Mesenchymal stem cell (in vitro differentiated cells and primary cell): ENCODE measurements at regions not wholly inside any gene's neighbourhood (a gene's known extent, or its start where the extent isn't known, plus 50 kb on each side); places are given as distances from the start of the nearest gene placed in this dataset.

Source experiments
- DNase-seq: peaks from one replicate; pipeline ENCODE4 v3.0.0-alpha.2; 2013
- H2AFZ ChIP-seq: one replicate; pipeline ENCODE4 v1.6.1; 2013; ENCODE audit warnings: low read depth, mild to moderate bottlenecking, control low read depth, inconsistent platforms, low read length, moderate library complexity
- H2AK5ac ChIP-seq: 2 replicates; pipeline ENCODE4 v1.6.1; 2013; ENCODE audit warnings: low read length, moderate library complexity, mild to moderate bottlenecking, inconsistent platforms; ENCODE audit not compliant: severe bottlenecking
- H2BK120ac ChIP-seq: one replicate; pipeline ENCODE4 v1.6.1; 2013; ENCODE audit warnings: low read depth, mild to moderate bottlenecking, inconsistent platforms, low read length, moderate library complexity
- H2BK12ac ChIP-seq, 2 experiments: one replicate each; pipeline ENCODE4 v1.6.1; 2013; ENCODE audit warnings: inconsistent platforms in 2 of 2, low read length in 2 of 2, mild to moderate bottlenecking in 2 of 2, moderate library complexity in 2 of 2, control low read depth in 1 of 2
- H2BK15ac ChIP-seq: one replicate; pipeline ENCODE4 v1.6.1; 2013; ENCODE audit warnings: mild to moderate bottlenecking, low read depth, inconsistent platforms; ENCODE audit not compliant: poor library complexity, severe bottlenecking
- H2BK5ac ChIP-seq: 2 replicates; pipeline ENCODE4 v1.6.1; 2013; ENCODE audit warnings: low read depth, mild to moderate bottlenecking, low read length, control low read depth, inconsistent platforms; ENCODE audit not compliant: poor library complexity, severe bottlenecking
- H3K14ac ChIP-seq, 2 experiments: one replicate each; pipeline ENCODE4 v1.6.1; 2013; ENCODE audit warnings: inconsistent platforms in 2 of 2, low read length in 2 of 2, control low read depth in 1 of 2, mild to moderate bottlenecking in 1 of 2, moderate library complexity in 1 of 2
- H3K18ac ChIP-seq, 2 experiments: one replicate each; pipeline ENCODE4 v1.6.1; 2013; ENCODE audit warnings: inconsistent platforms in 2 of 2, low read length in 2 of 2, control low read depth in 1 of 2, low read depth in 1 of 2, mild to moderate bottlenecking in 1 of 2
- H3K23ac ChIP-seq, 2 experiments: one replicate each; pipeline ENCODE4 v1.6.1; 2013; ENCODE audit warnings: inconsistent platforms in 2 of 2, low read length in 2 of 2, mild to moderate bottlenecking in 2 of 2, moderate library complexity in 2 of 2, control low read depth in 1 of 2
- H3K27ac ChIP-seq: 2 replicates; pipeline ENCODE4 v1.5.1; 2013; ENCODE audit warnings: mild to moderate bottlenecking, moderate library complexity, low read length, control low read depth, inconsistent platforms; ENCODE audit not compliant: poor library complexity, severe bottlenecking
- H3K27me3 ChIP-seq, 2 experiments: 2 replicates each; pipeline versions ENCODE4 v1.6.1 to v1.7.0; 2013; ENCODE audit warnings: low read length in 2 of 2, mild to moderate bottlenecking in 2 of 2, moderate library complexity in 2 of 2, control low read depth in 1 of 2, inconsistent platforms in 1 of 2; ENCODE audit not compliant: control insufficient read depth in 1 of 2, insufficient read depth in 1 of 2
- H3K36me3 ChIP-seq, 2 experiments: 2 replicates each; pipeline versions ENCODE4 v1.6.1 to v1.7.0; 2013; ENCODE audit warnings: low read length in 2 of 2, control low read depth in 1 of 2, inconsistent platforms in 1 of 2, low read depth in 1 of 2, mild to moderate bottlenecking in 1 of 2; ENCODE audit not compliant: insufficient read depth in 2 of 2, control insufficient read depth in 1 of 2
- H3K4ac ChIP-seq, 2 experiments: one replicate each; pipeline ENCODE4 v1.6.1; 2013; ENCODE audit warnings: inconsistent platforms in 2 of 2, low read length in 2 of 2, mild to moderate bottlenecking in 2 of 2, moderate library complexity in 2 of 2, control low read depth in 1 of 2, low read depth in 1 of 2
- H3K4me1 ChIP-seq: 2 replicates; pipeline ENCODE4 v1.6.1; 2013; ENCODE audit warnings: low read depth, low read length, control low read depth; ENCODE audit not compliant: control insufficient read depth, insufficient read depth
- H3K4me2 ChIP-seq: 2 replicates; pipeline ENCODE4 v1.6.1; 2013; ENCODE audit warnings: low read length, mild to moderate bottlenecking, inconsistent platforms; ENCODE audit not compliant: poor library complexity, severe bottlenecking
- H3K4me3 ChIP-seq, 2 experiments: 2 replicates each; pipeline versions ENCODE4 v1.5.1 to v1.7.0; 2013; ENCODE audit warnings: low read length in 2 of 2, mild to moderate bottlenecking in 2 of 2, control low read depth in 1 of 2, low read depth in 1 of 2; ENCODE audit not compliant: insufficient read depth in 1 of 2
- H3K79me1 ChIP-seq: replicated peaks from 2 replicates; pipeline ENCODE4 v1.6.1; 2013; ENCODE audit warnings: mild to moderate bottlenecking, control low read depth, low read length, inconsistent platforms; ENCODE audit not compliant: poor library complexity, severe bottlenecking
- H3K9ac ChIP-seq: 2 replicates; pipeline ENCODE4 v1.7.0; 2013; ENCODE audit warnings: mild to moderate bottlenecking, low read length, moderate library complexity
- H3K9me3 ChIP-seq: 2 replicates; pipeline ENCODE4 v1.7.0; 2013; ENCODE audit warnings: mild to moderate bottlenecking, low read length; ENCODE audit not compliant: control insufficient read depth
- H4K8ac ChIP-seq: one replicate; pipeline ENCODE4 v1.6.1; 2013; ENCODE audit warnings: inconsistent platforms, mild to moderate bottlenecking, low read length, moderate library complexity
- H4K91ac ChIP-seq: one replicate; pipeline ENCODE4 v1.6.1; 2013; ENCODE audit warnings: mild to moderate bottlenecking, low read length, inconsistent platforms
- WGBS: methylation state at CpG from one replicate; pipeline ENCODE4 v1.1.7; 2013; ENCODE audit warnings: mixed read lengths; 5-methylcytosine and 5-hydroxymethylcytosine counted together

GRCh38 chr9:26562338-26562737 is 330.3 kb downstream of the CAAP1 start:
- Histone ChIP-seq H2BK12ac (no peak overlapping the region), H3K4ac (no peak overlapping the region), H3K27me3 (no peaks in the 10 kb centered on the region), H3K18ac (no peak overlapping the region), H2BK15ac (no peak overlapping the region), H3K9ac (no peak overlapping the region), H2AK5ac (no peak overlapping the region), H3K23ac (no peak overlapping the region), H2AFZ (no peak overlapping the region), H3K27ac (no peak overlapping the region), H4K91ac (no peak overlapping the region), H2BK120ac (no peak overlapping the region), H3K14ac (no peak overlapping the region), H3K4me2 (no peak overlapping the region), H3K9me3 (no peaks in the 10 kb centered on the region), H3K36me3 (no peaks in the 10 kb centered on the region), H3K4me1 (no peaks in the 10 kb centered on the region), H2BK5ac (no peak overlapping the region), H3K79me1 (no peaks in the 10 kb centered on the region), H3K4me3 (no peak overlapping the region), H4K8ac (no peak overlapping the region)
- DNase-seq = no peak
- 85% methylated on average over 1 of the region's 1 CpG for WGBS

GRCh38 chr9:26561928-26562327 is 330.7 kb downstream of the CAAP1 start:
- no peak overlapping the region for H4K8ac ChIP-seq
- H3K9ac ChIP-seq = no peak overlapping the region
- no peaks in the 10 kb centered on the region for H3K36me3 ChIP-seq
- H3K27ac ChIP-seq = no peak overlapping the region
- no peak overlapping the region for H2AK5ac ChIP-seq
- no peak overlapping the region for H3K18ac ChIP-seq
- H3K79me1 ChIP-seq = no peaks in the 10 kb centered on the region
- no CpG with 5 or more reads among the region's 3 CpGs for WGBS
- H2AFZ ChIP-seq = no peak overlapping the region
- no peak for DNase-seq
- H2BK5ac ChIP-seq = no peak overlapping the region
- no peak overlapping the region for H4K91ac ChIP-seq
- H3K23ac ChIP-seq = no peak overlapping the region
- H3K4me2 ChIP-seq = no peak overlapping the region
- no peaks in the 10 kb centered on the region for H3K9me3 ChIP-seq
- H3K27me3 ChIP-seq = no peaks in the 10 kb centered on the region
- no peak overlapping the region for H3K4ac ChIP-seq
- no peak overlapping the region for H2BK120ac ChIP-seq
- H3K14ac ChIP-seq = no peak overlapping the region
- H2BK12ac ChIP-seq = no peak overlapping the region
- H2BK15ac ChIP-seq = no peak overlapping the region
- H3K4me1 ChIP-seq = no peaks in the 10 kb centered on the region
- no peak overlapping the region for H3K4me3 ChIP-seq

DNA sequence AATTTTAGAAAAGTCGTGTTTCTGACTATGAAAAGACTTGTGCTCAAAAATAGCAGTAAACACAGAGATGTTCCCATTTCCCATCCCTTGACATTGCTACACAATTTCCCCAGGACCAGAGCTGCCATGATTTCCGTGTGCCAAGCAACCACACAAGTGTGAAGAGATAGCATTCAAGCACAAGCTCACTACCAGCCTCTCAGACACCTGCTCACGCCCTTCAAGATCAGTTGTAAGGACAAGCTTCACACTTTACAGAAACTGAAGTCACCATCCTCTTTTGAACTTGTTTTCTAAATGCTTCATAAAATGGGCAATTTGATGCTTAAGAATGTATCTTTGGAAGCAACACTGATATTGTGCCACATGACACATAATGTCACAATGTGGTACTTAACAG is 333.1 kb downstream of the CAAP1 start:
- Histone ChIP-seq H2BK5ac (no peak overlapping the region), H3K4me1 (no peaks in the 10 kb centered on the region), H3K4ac (no peak overlapping the region), H2BK120ac (no peak overlapping the region), H2AFZ (no peak overlapping the region), H2BK12ac (no peak overlapping the region), H3K4me2 (no peak overlapping the region), H2BK15ac (no peak overlapping the region), H3K36me3 (no peaks in the 10 kb centered on the region), H3K23ac (no peak overlapping the region), H3K18ac (no peak overlapping the region), H4K8ac (no peak overlapping the region), H3K14ac (no peak overlapping the region), H3K79me1 (no peaks in the 10 kb centered on the region), H2AK5ac (no peak overlapping the region), H3K27ac (no peak overlapping the region), H3K9ac (no peak overlapping the region), H3K9me3 (no peaks in the 10 kb centered on the region), H3K4me3 (no peak overlapping the region), H3K27me3 (no peaks in the 10 kb centered on the region), H4K91ac (no peak overlapping the region)
- 56% methylated on average over 3 of the region's 3 CpGs for WGBS
- no peak for DNase-seq

DNA sequence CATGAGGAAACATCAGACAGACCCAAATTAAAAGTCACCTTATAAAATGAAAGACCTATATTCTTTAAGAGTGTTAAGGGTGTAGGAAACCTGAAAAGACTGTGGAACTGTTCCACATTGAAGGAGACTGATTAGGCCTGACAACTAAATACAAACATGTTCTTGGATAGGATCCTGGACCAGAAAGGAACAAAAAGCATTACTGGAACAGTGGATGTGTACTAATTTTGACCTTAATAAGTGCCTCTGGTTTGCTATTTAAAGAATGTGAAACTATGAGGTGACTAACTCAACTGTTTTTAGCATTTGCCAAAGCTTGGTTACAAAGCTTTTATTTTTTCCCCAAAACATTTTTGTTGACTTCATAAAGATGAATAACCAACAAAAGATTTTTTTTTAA is 340.6 kb downstream of the CAAP1 start:
- no peak overlapping the region for H3K9ac ChIP-seq
- no peak overlapping the region for H2BK15ac ChIP-seq
- no peak overlapping the region for H3K4me3 ChIP-seq
- H3K36me3 ChIP-seq = no peaks in the 10 kb centered on the region
- no peak for DNase-seq
- no peak overlapping the region for H4K8ac ChIP-seq
- H2AK5ac ChIP-seq = no peak overlapping the region
- H2AFZ ChIP-seq = no peak overlapping the region
- no peak overlapping the region for H2BK120ac ChIP-seq
- H3K18ac ChIP-seq = no peak overlapping the region
- no peak overlapping the region for H3K4ac ChIP-seq
- no peak overlapping the region for H2BK12ac ChIP-seq
- no peak overlapping the region for H2BK5ac ChIP-seq
- H3K9me3 ChIP-seq = no peaks in the 10 kb centered on the region
- H4K91ac ChIP-seq = no peak overlapping the region
- H3K4me1 ChIP-seq = no peaks in the 10 kb centered on the region
- no peak overlapping the region for H3K27ac ChIP-seq
- no peak overlapping the region for H3K14ac ChIP-seq
- H3K79me1 ChIP-seq = no peaks in the 10 kb centered on the region
- no peak overlapping the region for H3K23ac ChIP-seq
- H3K27me3 ChIP-seq = no peaks in the 10 kb centered on the region
- H3K4me2 ChIP-seq = no peak overlapping the region
